NCI-H1694 (cell line): ENCODE measurements at regions not wholly inside any gene's neighbourhood (a gene's known extent, or its start where the extent isn't known, plus 50 kb on each side); places are given as distances from the start of the nearest gene placed in this dataset.
"Not testable (repeated sequence)": the region's sequence is repeated elsewhere in the genome, so short reads cannot be mapped to it uniquely, and the experiment has no call there.

ENCODE experiments used
- DNase-seq: peaks from one replicate; lab custom pipeline; 2025; lab: John Stamatoyannopoulos, UW

DNA sequence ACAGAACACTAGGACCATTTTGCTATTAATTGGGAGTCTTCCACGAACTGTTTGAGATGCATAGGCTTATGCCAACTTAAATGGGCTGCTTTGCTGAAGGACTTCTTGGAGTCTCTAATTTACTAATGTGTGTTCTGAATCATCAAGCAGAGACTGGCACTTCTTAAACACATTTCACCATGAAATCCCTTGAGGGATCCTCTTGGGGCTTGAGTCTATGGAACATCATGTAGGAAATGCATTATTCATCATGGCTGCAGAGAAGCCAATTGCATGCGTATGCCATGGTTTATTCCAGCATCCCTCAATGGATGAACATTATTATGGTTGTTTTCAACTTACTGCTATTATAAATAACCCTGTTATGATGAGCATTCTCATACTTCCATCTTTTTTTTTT, 73.4 kb downstream of the FGD2 start:
- no peak for DNase-seq

DNA sequence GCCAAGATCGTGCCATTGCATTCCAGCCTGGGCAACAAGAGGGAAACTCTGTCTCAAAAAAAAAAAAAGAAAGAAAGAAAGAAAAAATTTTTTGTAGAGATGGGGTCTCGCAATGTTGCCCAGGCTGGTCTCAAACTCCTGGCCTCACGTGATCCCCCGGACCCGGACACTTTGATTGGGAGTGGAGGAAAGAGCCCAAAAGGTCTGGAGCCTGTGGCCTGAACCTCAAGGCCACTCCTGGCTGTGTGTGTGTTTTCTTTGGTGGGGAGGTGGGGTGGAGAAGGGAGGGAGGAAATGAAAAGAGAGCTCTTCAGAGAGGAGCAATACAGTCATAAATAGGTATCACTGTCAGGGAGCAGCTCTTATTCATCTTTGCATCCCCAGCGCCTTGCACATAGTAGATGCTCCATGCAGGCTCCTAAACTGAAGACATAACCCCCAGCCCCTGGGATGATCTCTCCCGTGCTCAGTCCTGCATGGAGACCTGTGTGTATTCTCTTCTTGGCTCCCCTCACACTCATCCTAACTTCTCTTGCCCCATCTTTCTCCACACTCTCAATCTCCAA, 75.7 kb downstream of the FGD2 start:
- DNase-seq, result no peak

DNA sequence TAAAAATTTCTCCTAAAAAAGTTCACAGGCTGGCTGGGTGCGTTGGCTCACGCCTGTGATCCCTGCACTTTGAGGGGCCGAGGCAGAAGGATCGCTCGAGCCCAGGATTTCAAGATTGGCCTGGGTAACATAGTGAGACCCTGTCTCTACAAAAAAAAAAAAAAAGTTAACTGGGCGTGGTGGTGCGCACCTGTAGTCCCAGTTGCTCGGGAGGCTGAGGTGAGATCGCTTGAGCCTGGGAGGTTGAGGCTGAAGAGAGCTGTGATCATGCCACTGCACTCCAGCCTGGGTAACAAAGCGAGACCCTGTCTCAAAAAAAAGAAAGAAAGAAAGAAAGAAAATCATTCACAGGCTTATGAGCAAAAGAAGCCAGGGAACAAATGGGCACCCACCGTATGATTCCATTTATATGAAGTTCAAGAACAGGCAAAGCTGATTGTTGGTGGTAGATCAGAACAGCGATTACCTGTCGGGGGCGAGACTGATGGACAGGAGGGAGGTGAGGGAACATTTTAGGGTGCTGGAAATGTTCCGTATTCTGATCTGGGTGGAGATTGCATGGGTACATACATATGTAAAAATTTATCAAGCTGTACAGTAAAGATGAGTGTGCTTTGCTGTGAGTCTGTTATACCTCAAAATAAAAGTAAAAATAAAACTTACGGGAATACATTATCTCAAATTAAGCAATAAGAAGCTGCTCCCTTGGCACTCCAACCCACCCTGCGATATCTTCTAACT, 77.1 kb downstream of the FGD2 start:
- no peak for DNase-seq

DNA sequence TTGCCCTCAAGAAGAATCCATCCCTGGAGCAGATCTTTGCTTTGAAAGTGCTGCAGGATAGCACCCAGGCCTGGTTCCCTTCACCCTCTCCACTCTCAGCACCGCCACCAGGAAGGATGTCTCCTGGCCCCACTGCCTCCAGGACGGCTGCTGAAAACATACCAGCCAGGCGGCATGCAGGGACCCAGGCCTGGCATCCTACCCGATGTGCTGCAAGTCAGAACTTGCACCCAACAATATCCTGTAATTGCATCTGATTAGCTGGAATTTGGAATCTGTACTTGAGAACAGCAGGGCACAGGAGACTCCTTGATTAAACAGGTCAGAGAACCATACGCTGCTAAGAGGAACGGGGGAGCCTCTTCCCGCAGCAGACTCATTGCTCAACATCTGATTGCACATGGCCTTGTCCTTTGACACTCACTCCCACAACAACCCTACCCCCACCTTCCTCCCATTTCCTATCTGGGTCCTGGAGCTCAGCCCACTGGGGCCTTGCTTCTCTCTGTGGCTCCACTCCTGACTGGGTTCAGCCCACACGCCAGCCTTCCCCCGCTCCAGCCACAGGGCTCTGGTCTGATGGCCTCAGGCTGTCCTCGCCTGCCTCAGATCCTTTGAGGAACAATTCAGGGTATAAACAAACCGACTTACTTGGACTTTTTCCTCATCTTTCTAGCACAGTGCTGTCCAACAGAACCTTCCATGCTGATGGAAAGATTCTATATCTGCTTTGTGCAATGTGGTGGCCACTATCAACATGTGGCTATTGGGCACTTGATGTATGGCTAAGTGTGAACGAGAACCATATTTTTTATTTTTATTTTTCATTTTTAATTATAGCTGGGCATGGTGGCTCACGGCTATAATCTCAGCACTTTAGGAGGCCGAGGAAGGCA, 78.0 kb downstream of the FGD2 start:
- DNase-seq, result peak; percentile 72

DNA sequence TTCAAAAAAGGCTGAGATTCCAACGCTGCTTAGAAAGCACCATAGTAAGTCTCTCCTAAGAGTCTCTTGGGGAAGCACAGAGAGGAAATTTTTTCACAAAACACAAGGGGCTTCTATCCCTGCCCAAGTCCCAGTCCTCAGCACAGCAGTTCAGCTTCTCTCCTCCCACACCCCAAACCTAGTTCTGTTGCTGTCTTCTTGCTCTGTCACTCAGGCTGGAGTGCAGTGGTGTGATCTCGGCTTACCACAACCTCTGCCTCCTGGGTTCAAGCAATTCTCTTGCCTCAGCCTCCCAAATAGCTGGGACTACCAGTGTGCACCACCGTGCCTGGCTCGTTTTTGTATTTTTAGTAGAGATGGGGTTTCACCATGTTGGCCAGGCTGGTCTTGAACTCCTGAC, 79.2 kb downstream of the FGD2 start:
- not testable (repeated sequence) for DNase-seq

DNA sequence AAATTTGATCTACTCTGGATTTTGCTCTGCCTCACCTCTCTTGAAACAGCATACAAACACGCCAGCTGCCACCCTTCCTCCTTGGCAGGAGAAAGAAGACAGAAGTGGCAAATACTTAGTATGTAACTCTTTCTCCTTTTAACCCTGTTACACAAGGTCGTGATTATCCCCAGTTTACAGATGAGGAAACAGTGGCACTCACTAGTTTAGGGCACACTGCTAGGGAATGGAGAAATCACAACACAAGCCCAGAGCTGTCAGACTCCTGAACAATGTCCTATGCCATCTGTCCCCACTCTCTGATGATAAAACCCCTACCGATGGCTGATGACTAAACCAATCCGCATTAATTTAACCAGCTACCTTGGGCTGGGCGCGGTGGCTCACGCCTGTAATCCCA, 79.7 kb downstream of the FGD2 start:
- DNase-seq, result no peak

DNA sequence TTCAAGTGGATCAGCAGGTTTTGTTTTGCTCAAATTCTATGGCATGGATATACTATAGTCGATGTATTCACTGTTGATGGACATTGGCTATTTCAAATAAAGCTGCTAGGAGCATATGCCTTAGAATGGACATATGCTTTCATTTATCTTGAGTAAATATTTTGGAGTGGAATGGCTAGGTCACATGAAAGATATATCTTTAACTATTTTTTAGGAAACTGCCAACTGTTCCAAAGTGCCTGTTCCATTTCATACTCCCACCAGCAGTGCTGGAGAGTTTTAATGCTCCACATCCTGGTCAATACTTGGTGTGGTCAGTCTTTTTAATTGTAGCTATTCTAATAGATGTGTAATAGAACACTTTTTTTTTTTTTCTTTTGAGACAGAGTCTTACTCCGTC, 81.1 kb upstream of the PIM1 start:
- no peak for DNase-seq

DNA sequence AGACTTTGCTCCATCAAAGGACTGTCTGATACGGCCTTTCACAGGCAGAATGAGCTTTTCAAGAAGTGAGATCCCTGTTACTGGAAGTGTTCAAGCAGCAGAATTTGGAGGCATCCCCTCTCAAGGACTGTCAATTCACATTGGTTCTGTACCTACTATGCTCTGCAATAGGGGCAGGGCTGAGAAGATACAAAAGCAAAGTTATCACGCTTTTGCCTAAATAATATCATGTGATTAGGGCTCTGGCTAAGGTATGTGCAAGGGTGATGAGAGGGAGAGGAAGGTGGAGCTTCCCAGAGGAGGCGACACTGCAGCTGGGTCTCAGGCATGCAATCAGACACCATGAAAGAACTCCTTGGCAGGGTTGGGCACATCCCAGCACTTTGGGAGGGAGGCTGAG, 80.2 kb upstream of the PIM1 start:
- no peak for DNase-seq

DNA sequence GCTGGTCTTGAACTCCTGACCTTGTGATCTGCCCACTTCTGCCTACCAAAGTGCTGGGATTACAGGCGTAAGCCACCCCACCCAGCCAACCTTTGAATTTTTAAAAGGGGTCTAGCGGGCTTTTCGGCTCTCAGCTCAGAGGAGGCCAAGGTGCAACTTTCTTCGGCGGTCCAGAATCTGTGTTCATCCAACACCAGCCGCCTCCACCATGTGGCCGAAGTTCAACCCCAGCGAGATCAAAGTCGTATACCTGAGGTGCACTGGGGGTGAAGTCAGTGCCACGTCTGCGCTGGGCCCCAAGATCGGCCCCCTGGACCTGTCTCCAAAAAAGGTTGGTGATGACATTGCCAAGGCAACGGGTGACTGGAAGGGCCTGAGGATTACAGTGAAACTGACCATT, 78.8 kb upstream of the PIM1 start:
- DNase-seq, result not testable (repeated sequence)

DNA sequence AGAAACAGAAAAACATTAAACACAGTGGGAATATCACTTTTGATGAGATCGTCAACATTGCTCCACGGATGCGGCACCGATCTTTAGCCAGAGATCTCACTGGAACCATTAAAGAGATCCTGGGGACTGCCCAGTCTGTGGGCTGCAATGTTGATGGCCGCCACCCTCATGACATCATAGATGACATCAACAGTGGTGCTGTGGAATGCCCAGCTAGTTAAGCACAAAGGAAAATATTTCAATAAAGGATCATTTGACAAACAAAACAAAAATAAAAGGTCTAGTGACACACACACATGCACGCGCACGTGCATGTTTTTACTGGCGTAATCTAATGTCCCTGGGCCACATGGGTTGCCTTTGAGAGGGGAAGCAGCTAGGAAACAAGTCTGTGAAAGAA, 78.4 kb upstream of the PIM1 start:
- not testable (repeated sequence) for DNase-seq

DNA sequence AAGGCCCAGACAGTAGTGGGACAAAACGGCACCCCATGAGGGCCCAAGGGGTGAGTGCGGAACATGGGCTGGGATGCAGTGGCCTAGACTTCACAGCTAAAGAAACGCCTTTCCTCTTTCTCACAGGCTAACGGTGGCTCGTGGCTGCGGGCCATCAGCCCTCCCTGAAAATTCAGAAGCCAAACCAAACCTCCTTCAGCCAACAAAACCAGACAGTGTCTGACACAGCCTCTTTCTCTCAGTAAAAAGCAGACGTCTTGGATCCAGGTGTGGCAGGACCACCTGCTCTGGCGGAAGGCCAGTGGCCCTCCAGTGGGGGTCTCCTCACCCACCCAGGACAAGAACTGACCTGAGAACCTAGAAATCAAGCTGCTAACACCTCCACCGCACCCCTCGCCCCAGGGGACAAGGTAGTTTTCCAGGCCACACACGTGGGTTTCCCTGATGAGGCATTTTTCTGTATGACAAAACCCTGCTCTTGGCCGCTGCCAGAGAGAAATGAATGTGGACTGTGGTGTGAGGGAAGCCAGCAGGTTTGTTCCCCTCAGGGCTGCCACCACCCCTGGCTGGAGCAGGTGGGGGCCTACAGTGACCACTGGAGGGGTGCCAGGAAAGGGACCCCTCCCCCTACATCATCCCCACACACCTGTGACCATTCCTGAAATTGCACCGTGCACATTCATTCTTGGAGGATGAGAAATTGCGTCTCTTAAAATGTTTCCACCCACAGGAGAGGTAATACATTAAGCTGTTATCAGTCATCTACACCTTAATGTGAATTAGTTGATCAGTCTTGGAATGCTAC, 76.8 kb upstream of the PIM1 start:
- no peak for DNase-seq

DNA sequence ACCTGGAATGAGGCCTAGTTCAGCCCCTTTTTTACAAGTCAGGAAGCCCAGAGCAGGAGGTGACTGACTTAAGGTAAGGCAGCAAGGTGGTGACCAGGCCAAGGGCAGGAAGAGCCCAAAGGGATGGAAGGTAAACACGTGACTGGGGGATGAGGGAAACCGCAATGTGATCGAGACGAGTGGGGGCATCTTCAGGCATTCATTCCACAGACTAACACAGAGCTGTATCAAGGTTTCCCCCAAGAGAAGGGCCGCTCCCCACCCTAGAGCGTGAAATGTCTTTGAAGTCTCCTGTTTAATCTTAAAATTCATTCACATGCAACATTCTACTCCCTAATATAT, 76.3 kb upstream of the PIM1 start:
- no peak for DNase-seq

DNA sequence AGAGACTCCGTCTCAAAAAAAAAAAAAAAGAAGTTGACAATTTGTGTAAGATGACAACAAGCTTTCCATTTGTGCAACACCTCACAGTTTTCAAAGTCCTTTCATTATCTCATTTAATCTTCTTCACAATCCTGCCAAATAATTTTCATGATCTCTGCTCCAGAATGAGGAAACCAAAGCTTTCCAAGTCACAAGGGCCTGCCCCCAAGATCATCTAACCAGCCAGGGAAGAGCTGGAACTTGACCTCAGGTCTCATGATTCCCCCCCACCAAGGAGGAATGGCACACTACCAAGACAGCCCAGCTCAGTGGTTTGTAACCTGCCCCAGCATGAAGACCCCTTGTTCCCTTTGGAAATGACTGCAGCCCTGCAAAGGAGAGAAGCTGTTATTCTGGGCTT, 74.0 kb upstream of the PIM1 start:
- no peak for DNase-seq

DNA sequence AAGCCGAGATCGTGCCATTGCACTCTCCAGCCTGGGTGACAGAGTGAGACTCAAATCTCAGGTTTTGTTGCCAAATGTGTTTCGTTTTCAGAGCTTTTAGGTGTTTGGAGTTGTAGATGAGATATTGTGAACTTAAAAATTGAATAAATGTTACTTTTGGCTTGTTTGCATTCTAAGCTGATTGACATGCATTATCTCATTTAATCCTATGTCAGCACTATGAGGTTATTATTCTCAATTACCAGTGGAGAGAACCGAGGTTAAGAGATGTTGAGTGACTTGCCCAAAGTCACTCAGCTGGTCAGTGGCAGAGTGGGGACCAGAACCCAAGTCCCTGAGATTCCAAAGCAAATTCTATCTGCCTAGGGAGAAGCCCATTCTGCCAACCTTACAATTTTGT, 72.6 kb upstream of the PIM1 start:
- DNase-seq, result no peak

DNA sequence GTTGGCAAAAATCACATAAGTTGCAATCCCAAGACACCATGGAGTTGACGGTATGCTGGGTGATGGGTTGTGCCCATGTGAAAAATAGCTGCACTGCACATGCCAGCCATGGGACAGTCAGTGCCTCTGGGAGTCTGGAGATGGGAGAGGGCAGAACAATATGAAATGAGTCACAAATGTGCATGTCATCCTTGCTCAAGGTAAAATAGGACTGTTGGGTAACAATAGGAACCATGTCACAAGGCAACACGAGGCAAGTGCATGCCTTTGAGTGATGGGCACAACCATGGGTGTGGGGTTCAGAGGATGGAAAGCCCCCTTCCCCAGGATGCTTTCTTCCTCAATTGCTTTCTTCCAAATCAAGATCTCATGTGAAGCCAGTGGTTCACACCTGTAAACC, 70.5 kb upstream of the PIM1 start:
- no peak for DNase-seq

DNA sequence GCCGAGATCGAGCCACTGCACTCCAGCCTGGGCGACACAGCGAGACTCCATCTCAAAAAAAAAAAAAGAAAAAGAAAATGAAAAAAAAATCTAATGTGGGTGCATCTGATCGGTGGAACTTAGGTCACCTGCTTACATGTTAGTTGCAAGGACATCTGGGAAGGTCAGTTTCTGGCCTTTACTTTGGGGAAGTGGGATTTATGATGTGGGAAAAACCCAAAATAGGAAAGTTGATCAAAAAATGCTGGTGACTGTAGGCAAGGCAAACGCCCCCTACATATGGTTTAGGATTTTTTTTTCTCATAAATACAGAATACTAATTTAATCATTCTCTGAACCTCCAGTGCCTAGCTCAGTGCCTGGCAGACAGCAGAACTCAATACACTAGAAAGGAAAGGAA, 69.2 kb upstream of the PIM1 start:
- no peak for DNase-seq

DNA sequence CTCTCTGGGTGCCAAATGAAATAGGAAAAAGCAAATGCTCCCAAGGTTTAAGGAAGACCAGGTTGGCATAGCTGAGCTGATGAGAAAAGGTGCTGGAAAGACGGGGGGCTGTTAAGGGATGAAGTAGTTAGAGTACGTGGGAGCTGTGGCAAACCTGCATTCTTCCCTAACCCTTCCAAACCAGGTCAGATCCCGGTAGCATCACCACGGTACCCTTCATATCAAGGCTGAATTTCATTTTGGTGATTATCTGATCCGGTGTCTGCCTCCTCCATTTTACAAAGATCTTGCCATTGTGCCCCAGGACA, 68.0 kb upstream of the PIM1 start:
- no peak for DNase-seq

DNA sequence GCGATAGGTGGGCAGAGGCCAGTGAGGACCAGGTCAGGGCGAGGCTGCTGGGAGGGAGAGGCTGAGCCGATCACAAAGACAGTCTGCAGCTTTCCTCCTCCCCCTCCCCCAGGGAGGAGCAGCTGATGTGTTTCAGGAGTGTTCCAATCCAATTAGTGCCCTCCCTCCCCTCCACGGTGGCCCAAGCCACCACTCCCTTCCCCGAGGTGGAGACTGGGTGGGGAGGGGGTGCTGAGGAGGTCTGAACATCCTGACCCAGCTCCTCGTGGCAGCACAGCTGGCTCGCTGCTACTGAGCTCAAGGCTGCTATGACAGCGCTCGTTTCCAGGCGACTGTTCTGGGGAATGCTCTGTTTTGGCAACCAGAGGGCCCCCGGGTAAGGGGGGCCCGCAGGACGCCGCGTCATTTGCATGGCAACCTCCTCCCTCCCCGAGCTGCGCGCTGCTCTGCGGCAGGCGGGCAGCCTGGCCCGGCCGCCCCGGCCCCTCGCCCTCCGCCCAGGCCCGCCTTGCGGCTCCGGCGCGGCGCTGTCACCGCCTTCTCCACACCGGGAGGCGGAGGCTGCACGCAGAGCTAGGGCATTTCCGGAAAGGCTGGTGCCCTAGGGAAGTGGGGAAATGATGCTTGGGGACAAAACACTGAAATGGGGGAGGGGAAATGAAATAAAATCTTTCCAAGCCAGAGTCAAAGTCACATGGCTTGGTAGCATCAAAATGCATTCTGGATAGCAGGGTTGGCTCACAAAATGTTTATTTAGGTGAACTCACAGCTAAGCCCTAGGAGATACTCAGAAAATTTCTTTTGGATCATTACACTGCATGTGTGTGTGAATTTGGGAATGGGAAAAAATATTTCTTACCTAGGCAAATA, 67.4 kb upstream of the PIM1 start:
- peak; percentile 91 for DNase-seq

DNA sequence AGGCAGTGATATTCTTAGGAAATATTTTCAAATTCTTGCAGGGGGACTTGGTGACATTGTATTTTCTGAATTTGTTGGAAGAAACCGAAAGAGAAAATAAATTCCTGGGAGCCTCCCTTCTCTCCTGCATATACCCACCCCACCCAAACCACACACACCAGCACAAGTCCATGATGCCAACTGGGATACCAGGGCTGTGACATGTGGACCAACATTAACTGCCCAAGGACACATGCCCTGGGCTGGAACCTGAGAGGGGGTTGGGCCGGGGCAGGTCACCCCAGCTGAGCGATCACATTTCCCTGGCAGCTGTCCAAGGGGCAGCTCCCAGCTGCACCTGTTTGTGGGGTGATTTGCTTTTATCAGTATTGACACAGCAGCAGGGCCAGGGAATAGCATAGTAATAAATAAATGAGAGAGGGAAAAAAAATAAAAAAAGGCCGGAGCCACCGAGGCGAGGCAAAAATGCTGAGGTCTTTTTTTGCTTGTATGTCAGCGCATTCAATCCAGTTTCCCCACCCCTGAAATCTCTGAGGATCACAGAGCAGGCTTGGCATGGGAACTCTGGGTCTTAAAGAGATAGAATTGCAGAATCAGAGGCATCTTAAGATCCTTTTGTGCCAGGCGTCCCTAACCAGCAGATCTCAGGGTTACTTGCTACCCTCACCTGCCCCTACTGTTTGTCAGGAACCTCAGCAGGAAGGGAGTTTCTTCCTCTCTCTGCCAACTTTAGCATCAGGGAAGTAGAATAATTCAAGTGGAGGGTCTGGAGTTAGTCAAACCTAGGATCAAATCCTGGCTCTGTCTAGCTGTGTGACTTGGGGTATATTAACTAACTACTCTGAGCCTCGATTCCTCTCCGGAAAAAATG, 66.5 kb upstream of the PIM1 start:
- DNase-seq, result peak; percentile 47

DNA sequence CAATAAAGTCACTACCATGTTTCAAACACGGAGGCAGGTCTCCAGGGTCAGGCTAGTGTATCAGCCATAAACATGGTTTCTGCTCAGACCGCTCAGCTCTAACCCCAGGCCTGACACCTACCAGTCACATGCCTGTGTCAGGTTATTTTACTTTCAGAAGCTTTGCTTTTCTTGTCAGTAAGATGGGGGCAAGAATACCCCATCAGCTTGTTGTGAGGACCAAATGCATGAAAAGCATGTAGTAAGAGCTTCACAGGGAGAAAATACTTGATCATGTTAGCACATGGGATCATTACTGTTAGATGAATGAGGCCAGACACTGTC, 65.2 kb upstream of the PIM1 start:
- no peak for DNase-seq
